ENCODE measurements at regions not wholly inside any gene's neighbourhood (a gene's known extent, or its start where the extent isn't known, plus 50 kb on each side); places are given as distances from the start of the nearest gene placed in this dataset.
"Not testable (repeated sequence)": the region's sequence is repeated elsewhere in the genome, so short reads cannot be mapped to it uniquely, and the experiment has no call there.

GRCh38 chr12:126042286-126042685, 977.1 kb downstream of the AACS start:
- no peak for DNase-seq

GRCh38 chr12:126049501-126049900, 984.3 kb downstream of the AACS start:
- DNase-seq, result not testable (repeated sequence)

DNA sequence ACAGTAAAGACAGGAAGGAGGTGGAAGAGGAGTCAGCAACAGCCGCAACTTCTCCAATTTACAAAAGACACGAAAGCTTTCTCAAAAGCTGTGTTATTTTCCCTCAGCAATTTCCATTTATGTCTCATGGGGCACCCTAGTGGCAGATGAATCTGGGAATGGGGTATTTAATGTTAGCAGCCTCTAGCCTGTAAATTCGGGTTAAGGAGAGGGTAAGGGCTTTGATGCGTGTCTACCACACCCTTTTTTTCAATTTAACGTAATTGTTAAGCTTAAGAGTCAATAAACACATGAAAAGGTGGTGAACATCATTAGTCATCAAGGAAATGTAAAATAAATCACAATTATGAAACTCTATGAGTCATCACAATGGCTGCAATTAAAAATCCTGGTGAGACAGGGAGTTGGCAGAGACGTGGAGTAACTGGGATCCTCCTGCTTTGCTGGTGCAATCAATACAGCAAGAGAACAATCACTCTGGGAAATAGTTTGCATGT, 986.4 kb downstream of the AACS start:
- DNase-seq, result no peak

GRCh38 chr12:126055521-126055920, 990.3 kb downstream of the AACS start:
- DNase-seq, result no peak

GRCh38 chr12:126061777-126062176, 996.5 kb downstream of the AACS start:
- DNase-seq, result no peak

- DNase-seq, result no peak
Measured at GRCh38 chr12:126064028-126064427, 998.8 kb downstream of the AACS start.

DNA sequence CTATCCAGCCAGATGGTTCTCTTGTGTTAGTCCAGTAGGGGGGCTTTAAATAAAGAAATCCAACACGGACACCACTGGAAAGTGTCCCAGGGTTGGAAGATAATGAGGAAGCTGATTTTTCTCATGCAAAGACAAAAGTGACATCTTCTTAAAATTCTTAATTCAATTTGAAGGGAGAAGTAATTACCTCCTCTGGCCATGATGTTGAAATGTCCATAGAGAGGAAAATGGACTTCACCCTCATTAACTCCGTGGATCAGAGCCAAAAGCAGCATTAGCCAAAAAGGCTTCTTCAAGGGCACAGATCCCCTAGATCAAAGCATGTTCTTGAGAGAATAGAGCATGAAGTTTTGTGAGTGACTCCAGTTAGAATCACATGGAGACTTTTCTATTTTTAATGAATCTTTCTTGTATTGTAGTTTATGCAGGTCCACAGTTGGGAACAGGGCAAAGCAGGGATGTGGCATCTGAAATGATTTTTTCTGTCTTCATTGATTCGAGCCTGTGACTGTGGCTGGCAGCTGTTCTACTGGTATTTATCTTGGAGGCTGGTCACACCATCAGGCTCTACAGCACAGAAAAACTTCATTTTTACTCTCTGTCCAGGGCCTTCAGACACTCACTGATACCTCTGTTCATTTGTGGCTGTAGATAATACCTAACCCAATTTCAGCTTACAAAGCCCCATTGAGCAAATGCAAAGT, 1002.5 kb downstream of the AACS start:
- DNase-seq, result no peak

- DNase-seq, result peak; percentile 26
Measured at GRCh38 chr12:126069549-126070165, 1004.4 kb downstream of the AACS start.

GRCh38 chr12:126076515-126076914, 1011.3 kb downstream of the AACS start:
- no peak for DNase-seq

- DNase-seq, result no peak
Measured at GRCh38 chr12:126083926-126084325, 1018.7 kb downstream of the AACS start.

GRCh38 chr12:126084480-126084879, 1019.2 kb downstream of the AACS start:
- no peak for DNase-seq

DNA sequence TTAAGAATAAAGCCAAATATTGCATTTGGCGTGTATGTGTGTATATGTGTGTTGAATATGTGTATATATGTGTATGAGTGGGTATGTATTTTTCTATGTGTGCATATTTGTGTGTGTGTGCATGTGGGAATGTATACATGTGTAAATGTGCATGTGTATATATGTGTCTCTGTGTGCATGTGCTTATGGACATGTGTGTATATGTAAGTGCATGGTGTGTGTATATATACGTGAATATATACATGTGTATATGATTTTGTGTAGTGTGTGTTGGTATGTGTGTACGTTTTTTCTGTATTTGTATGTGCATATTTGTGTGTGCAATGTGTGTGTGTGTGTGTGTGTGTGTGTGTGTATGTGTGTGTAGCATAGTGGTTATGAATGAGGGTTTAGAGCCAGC, 1021.0 kb downstream of the AACS start:
- DNase-seq, result no peak

DNA sequence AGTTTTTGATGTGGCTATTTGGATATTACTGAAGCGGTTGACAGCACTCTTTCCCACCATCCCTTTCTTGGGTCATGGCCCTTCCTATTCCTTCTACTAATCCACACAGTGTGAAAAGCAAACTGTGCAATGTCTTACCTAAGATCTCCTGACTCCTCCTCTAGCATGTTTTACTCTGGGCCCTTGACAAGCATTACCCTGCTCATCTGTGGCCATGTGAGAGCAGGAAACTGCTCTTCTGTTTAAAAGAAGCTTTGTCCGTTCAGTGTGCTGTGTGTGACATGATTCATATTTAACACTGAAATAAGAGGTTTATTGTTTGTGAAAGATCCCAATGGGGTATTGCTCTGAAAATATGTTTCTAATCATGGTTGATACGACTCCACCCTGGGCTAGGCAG, 1022.5 kb downstream of the AACS start:
- no peak for DNase-seq

GRCh38 chr12:126093908-126094307, 1028.7 kb downstream of the AACS start:
- peak; percentile 4 for DNase-seq

DNA sequence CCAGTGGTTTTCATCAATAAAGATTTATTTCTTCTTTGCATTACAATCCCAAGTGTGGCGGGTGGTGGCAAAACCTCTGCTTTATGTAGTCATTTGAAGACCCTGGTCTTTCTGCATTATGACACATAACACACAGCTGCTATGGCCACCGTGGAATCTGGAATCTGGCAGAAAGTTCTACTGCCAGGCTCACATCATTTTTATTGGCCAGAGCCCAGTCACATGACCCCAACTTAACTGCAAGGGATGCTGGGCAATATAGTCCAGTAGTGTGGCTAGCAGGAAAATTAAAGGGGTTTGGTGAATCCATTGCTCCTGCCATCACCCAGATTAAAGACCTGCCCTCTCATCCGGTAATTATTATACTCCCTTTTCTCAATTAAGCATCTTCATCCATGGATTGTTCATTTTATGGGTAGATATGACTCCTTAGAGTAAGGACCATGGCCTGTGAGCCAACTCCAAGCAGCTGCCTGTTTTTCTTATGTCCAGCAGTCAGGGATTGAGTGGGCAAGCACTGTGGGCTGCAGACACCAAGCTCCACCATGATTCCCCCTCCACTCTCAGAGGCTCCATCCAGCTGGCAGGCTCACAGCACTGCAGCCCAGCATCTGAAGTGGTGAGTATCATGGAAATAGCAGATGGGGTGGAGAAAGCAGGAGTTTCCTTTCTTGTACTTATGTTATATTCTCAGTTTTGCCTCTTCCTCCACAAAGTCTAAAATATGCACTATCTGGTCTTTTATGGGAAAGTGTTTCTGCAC, 1030.7 kb downstream of the AACS start:
- no peak for DNase-seq

GRCh38 chr12:126106706-126107105, 1041.5 kb downstream of the AACS start:
- no peak for DNase-seq

GRCh38 chr12:126107659-126108058, 1042.4 kb downstream of the AACS start:
- no peak for DNase-seq

DNA sequence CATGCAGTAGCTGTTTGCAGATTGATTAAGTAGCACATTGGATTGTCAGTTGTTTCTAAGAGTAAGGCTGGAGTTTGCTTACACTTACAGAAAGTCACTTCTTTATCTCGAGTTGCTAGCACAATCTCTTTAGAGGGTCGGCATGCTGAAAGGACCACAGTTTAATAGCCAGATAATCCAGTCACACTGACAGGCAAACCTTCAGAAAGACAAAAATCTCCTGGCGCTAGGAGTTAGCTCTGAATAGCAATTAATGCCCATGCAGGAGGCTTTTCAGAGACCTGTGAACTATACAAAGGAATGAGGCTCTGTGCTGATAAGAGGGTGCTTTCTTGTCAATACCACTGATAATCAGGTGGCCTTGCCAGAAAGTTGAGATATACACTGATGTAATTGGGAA, 1043.0 kb downstream of the AACS start:
- DNase-seq, result no peak

DNA sequence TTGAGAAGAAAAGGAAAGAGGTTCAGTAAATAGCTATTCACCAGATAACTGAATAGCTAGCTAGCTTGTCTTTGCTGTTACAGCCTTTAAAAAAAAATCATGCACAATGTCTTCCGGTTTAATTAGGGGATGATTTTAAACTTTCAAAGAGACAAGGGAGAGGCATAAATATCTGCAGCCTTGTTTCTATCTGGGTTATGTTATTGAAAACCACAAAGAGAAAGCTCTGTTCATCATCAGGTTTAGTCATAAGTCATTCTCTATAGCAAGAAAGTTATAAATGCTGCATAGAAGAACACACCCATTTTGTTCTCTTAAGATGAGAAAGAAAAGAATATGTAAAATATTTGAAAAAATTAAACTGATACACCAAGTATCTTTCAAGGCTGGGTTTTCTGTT, 1046.9 kb downstream of the AACS start:
- DNase-seq, result no peak

DNA sequence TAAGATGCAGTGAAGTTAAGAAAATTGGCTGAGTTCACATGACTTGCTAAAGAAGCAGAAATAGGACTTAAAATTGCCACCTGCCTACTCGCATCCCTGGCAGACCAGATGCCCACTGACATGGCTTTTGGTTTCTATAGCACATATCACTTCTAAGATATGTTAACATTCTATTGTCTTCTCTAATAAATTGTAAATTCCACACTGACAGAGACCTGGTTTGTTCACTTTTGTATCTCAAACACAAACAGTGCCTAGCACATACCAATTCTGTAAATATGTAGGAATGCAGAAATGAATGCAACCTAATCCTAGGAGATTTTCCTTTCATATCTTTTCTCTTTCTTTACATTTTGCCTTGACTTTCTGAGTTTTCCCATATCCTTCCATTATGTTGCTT, 1047.6 kb downstream of the AACS start:
- DNase-seq, result no peak

DNA sequence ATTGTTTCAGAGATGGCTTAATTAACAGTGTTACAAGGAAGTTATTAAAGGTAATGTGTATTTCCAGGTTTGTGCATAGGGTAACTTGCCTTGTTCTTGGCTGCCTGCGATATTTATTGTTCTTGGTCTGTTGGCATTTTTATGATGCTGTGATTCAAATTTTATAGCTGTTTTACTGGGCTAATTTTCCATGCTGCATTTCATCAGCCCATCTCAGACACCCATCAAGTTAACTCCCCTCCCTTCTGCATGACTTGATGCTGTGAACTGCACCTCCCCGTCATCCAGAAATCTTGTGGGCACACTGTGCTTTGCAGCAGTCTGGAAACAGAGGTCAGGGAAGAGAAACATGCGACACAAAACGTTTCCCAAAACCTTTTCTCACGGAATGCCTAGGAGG, 1049.2 kb downstream of the AACS start:
- no peak for DNase-seq

DNA sequence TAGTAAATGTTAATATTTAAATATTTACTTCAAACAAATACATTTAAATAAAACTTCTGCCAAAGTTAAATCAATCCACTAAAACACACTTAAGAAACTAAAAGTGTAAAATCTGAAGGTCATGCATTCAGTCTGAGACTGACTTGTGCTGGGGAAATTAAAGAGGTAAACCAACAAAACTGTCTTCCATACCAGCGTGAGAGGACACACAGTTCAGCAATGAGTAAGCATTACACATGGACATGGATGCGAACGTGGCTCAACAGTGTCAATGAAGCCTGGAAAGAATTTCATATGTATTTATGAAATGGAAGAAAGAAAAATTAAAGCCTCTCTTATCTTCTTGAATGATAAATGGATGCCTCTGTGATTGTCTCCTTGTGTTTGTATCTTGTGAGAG, 1052.3 kb downstream of the AACS start:
- no peak for DNase-seq

GRCh38 chr12:126139355-126139754, 1074.1 kb downstream of the AACS start:
- DNase-seq, result no peak

DNA sequence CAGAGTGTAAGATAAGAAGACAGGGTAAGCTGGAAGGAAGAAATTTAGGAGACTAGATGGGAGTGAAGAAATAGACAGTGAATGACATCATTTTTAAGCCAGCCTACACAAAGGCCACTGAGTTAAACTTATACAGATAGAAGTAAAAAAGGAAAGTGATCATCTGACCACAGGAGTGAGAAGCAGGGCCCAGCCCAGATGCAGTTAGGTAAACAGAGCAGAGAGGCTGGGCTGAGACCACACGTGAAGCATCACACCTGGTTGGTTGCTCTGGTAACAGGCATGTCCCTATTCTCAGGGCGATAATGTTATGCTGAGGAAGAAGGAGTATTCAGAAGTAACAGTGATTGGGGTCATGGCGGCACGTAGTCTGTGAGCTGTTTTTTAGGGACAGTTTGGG, 1079.4 kb downstream of the AACS start:
- DNase-seq, result no peak

Data from NCI-H1092 treated with DMSO at 0.1 percent for 48 hours (cell line).